Smooth muscle cell (in vitro differentiated cells): ENCODE measurements at regions not wholly inside any gene's neighbourhood (a gene's known extent, or its start where the extent isn't known, plus 50 kb on each side); places are given as distances from the start of the nearest gene placed in this dataset.

ENCODE experiments used
- DNase-seq: peaks from one replicate; lab custom pipeline; 2025; ENCODE audit not compliant: unreplicated experiment; lab: John Stamatoyannopoulos, UW
- H2AFZ ChIP-seq: fragments of 200-600 bp; sonication (generic); 2 replicates; pipeline ENCODE4 v1.6.0; 2016; ENCODE audit warnings: antibody characterized with exemption, low read depth, mild to moderate bottlenecking
- H3F3A ChIP-seq: fragments of 200-600 bp; sonication (generic); 2 replicates; pipeline ENCODE4 v1.6.0; 2017; ENCODE audit warnings: antibody characterized with exemption, low read depth
- H3K27ac ChIP-seq: fragments of 200-600 bp; sonication (generic); 2 replicates; pipeline ENCODE4 v1.5.1; 2016; ENCODE audit warnings: low read depth, mild to moderate bottlenecking
- H3K27me3 ChIP-seq: fragments of 200-600 bp; sonication (generic); 2 replicates; pipeline ENCODE4 v1.6.1; 2016; ENCODE audit warnings: low read depth, mild to moderate bottlenecking
- H3K36me3 ChIP-seq: fragments of 200-600 bp; sonication (generic); 2 replicates; pipeline ENCODE4 v1.5.1; 2016; ENCODE audit warnings: low read depth
- H3K4me1 ChIP-seq: fragments of 200-600 bp; sonication (generic); 2 replicates; pipeline ENCODE4 v1.5.1; 2016; ENCODE audit warnings: low read depth
- H3K4me2 ChIP-seq: fragments of 200-600 bp; sonication (generic); 2 replicates; pipeline ENCODE4 v1.6.0; 2016; ENCODE audit warnings: mild to moderate bottlenecking
- H3K4me3 ChIP-seq: fragments of 200-600 bp; sonication (generic); 2 replicates; pipeline ENCODE4 v1.5.1; 2016; ENCODE audit warnings: mild to moderate bottlenecking
- H3K79me2 ChIP-seq: fragments of 200-600 bp; sonication (generic); 2 replicates; pipeline ENCODE4 v1.6.0; 2016; ENCODE audit warnings: low read depth, mild to moderate bottlenecking
- H3K9ac ChIP-seq: fragments of 200-600 bp; sonication (generic); 2 replicates; pipeline ENCODE4 v1.6.0; 2016; ENCODE audit warnings: low read depth
- H3K9me3 ChIP-seq: fragments of 200-600 bp; sonication (generic); replicated peaks from 2 replicates; pipeline ENCODE4 v1.5.1; 2016; ENCODE audit warnings: low read depth
- H4K20me1 ChIP-seq: fragments of 200-600 bp; sonication (generic); 2 replicates; pipeline ENCODE4 v1.6.0; 2016; ENCODE audit warnings: low read depth
- CTCF ChIP-seq: fragments of 200-600 bp; sonication (generic); IDR thresholded peaks from 2 replicates; pipeline ENCODE4 v1.5.1; 2017; ENCODE audit warnings: borderline replicate concordance, mild to moderate bottlenecking, antibody characterized with exemption; ENCODE audit not compliant: insufficient read depth, poor library complexity, severe bottlenecking
- WGBS: methylation state at CpG from one replicate; pipeline ENCODE4 v1.1.7; 2016; ENCODE audit warnings: low lambda C conversion rate; 5-methylcytosine and 5-hydroxymethylcytosine counted together

- Histone ChIP-seq H3K36me3 (no peaks in the 10 kb centered on the region), H4K20me1 (no peaks in the 10 kb centered on the region), H3K4me1 (no peaks in the 10 kb centered on the region), H3K27me3 (no peaks in the 10 kb centered on the region), H3K4me3 (no peak overlapping the region), H3F3A (no peaks in the 10 kb centered on the region), H3K9me3 (no peaks in the 10 kb centered on the region), H3K9ac (no peak overlapping the region), H2AFZ (no peak overlapping the region), H3K27ac (no peak overlapping the region), H3K79me2 (no peaks in the 10 kb centered on the region), H3K4me2 (no peak overlapping the region)
- no peak for TF ChIP-seq CTCF
- WGBS = 81% methylated on average over 2 of the region's 2 CpGs
- no peak for DNase-seq
Observed at GRCh38 chr5:121086671-121087070, 622.6 kb downstream of the PRR16 start.

- no peaks in the 10 kb centered on the region for H4K20me1 ChIP-seq
- DNase-seq = no peak
- no peak overlapping the region for H2AFZ ChIP-seq
- no peaks in the 10 kb centered on the region for H3K9me3 ChIP-seq
- H3F3A ChIP-seq = no peaks in the 10 kb centered on the region
- 97% methylated on average over 3 of the region's 3 CpGs for WGBS
- H3K79me2 ChIP-seq = no peaks in the 10 kb centered on the region
- no peaks in the 10 kb centered on the region for H3K36me3 ChIP-seq
- H3K4me2 ChIP-seq = no peak overlapping the region
- no peaks in the 10 kb centered on the region for H3K27me3 ChIP-seq
- H3K4me1 ChIP-seq = no peaks in the 10 kb centered on the region
- no peak overlapping the region for H3K9ac ChIP-seq
- H3K4me3 ChIP-seq = no peak overlapping the region
- no peak overlapping the region for H3K27ac ChIP-seq
- no peak for TF ChIP-seq CTCF
Observed at GRCh38 chr5:121087560-121087959, 623.5 kb downstream of the PRR16 start.

DNA sequence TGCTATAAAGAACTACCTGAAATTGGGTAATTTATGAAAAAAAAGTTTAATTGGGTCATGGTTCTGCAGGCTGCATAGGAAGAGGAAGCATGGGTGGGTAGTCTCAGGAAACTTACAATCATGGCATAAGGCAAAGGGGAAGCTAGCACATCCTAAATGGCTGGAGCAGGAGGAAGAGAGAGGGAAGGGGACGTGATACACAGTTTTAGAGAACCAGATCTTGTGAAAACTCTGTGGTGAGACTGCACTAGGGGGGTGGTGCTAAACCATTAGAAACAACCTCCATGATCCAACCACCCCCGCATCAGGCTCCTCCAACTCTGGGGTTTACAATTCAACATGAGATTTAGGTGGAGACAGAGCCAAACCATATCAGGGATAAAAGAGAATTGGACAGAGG lies 624.2 kb downstream of the PRR16 start:
- 86% methylated on average over 2 of the region's 2 CpGs for WGBS
- no peaks in the 10 kb centered on the region for H3K4me1 ChIP-seq
- no peak overlapping the region for H3K27ac ChIP-seq
- H3K79me2 ChIP-seq = no peaks in the 10 kb centered on the region
- no peak for TF ChIP-seq CTCF
- H2AFZ ChIP-seq = no peak overlapping the region
- no peak overlapping the region for H3K4me2 ChIP-seq
- H3F3A ChIP-seq = no peaks in the 10 kb centered on the region
- H3K9ac ChIP-seq = no peak overlapping the region
- H4K20me1 ChIP-seq = no peaks in the 10 kb centered on the region
- no peaks in the 10 kb centered on the region for H3K9me3 ChIP-seq
- no peak overlapping the region for H3K4me3 ChIP-seq
- H3K36me3 ChIP-seq = no peaks in the 10 kb centered on the region
- no peaks in the 10 kb centered on the region for H3K27me3 ChIP-seq
- DNase-seq = no peak

DNA sequence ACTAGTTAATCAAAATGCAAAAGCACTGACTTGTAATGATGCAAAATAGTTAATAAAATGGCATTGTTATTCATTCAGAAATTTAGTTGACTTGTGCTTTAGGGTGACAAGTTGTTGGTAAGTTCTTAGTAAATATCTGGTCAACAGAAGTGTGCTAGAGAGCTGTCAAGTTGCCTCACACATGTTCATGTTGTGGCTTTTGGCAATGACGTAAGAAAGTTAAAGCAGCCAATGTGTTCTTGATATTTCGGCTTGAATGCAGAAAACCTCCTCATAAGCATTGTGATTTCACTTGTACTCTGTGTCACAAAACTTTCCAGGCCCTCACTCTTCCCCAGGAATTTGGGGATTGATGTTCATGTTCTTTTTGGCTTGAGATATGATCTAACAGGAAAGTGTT lies 626.7 kb downstream of the PRR16 start:
- H3K36me3 ChIP-seq = no peaks in the 10 kb centered on the region
- WGBS = 89% methylated on average over 2 of the region's 2 CpGs
- no peaks in the 10 kb centered on the region for H3K27me3 ChIP-seq
- TF ChIP-seq CTCF = no peak
- no peaks in the 10 kb centered on the region for H3F3A ChIP-seq
- H2AFZ ChIP-seq = no peak overlapping the region
- no peak overlapping the region for H3K27ac ChIP-seq
- no peaks in the 10 kb centered on the region for H4K20me1 ChIP-seq
- no peaks in the 10 kb centered on the region for H3K9me3 ChIP-seq
- H3K4me1 ChIP-seq = no peaks in the 10 kb centered on the region
- no peak for DNase-seq
- H3K9ac ChIP-seq = no peak overlapping the region
- no peaks in the 10 kb centered on the region for H3K79me2 ChIP-seq
- H3K4me2 ChIP-seq = no peak overlapping the region
- no peak overlapping the region for H3K4me3 ChIP-seq
